OCI-LY1 (cell line): ENCODE measurements at regions not wholly inside any gene's neighbourhood (a gene's known extent, or its start where the extent isn't known, plus 50 kb on each side); places are given as distances from the start of the nearest gene placed in this dataset.

Experiments
- CTCF ChIP-seq: fragments of 200-600 bp; sonication (generic), shearing (Covaris generic); IDR thresholded peaks from 2 replicates; pipeline ENCODE4 v1.5.1; 2017; ENCODE audit warnings: mild to moderate bottlenecking, antibody characterized with exemption, low read length, moderate library complexity, mixed read lengths
- EZH2 ChIP-seq: fragments of 200-600 bp; sonication (generic), shearing (Covaris generic); IDR thresholded peaks from 2 replicates; pipeline ENCODE4 v1.8.0; 2017; ENCODE audit warnings: borderline replicate concordance, mixed run types, mild to moderate bottlenecking, antibody characterized with exemption, low read length, moderate library complexity, mixed read lengths

- TF ChIP-seq CTCF (no peak), EZH2 (no peak)
Measured at GRCh38 chr3:105119801-105120340, 246.8 kb upstream of the ALCAM start.
